GM19043 (cell line): ENCODE measurements at regions not wholly inside any gene's neighbourhood (a gene's known extent, or its start where the extent isn't known, plus 50 kb on each side); places are given as distances from the start of the nearest gene placed in this dataset.

Experiments used
- ATAC-seq: cut with Tn5 transposase; IDR thresholded peaks from one replicate; pipeline ENCODE4 v1.9.1; 2021; ENCODE audit warnings: low read depth; ENCODE audit not compliant: unreplicated experiment

DNA sequence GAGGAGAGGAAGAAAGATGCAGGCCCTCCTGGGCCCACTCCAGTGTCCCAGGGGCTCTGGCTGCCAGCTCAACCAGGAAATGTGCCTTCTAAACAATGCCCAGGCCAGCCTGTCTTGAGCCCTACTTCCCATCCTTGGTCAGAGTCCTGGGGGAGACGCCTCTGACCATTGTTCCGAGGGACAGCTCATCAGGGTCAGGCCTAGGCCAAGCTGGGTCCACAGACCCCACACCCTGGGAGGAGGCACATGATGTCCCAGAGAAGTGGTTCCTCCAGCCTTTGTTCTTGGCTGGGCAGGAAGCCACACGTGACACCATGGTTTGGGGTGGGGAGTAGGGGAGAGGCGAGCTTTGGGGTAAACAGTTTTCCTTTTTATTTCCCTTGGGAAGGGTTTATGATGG lies 102.5 kb downstream of the EFNB1 start:
- ATAC-seq = no peak

- ATAC-seq = no peak
These were observed 101.9 kb downstream of the EFNB1 start for GRCh38 chrX:68930542-68931317.

- no peak for ATAC-seq
These were observed 100.7 kb downstream of the EFNB1 start for GRCh38 chrX:68929332-68930150.

GRCh38 chrX:68928401-68928800 lies 99.6 kb downstream of the EFNB1 start:
- no peak for ATAC-seq

DNA sequence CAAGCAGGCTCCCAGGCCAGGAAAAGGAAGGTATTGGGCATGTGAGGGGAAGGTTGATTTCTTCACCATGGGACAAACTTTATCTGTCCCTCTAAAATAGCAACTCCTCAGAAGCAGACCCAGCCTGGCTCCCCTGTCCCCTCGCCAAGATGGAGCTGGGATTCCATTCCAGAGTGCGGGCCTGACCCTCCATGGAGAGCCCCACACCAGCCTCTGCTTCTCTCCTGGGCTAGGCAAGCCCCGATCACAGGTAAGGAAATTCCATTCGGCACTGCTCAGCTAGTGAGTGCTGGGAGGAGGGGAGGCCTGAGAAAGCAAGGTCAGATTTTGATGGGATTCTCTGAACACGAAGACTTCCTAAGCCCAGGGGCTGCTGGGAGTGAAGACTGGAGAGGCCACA lies 98.4 kb downstream of the EFNB1 start:
- ATAC-seq = no peak

DNA sequence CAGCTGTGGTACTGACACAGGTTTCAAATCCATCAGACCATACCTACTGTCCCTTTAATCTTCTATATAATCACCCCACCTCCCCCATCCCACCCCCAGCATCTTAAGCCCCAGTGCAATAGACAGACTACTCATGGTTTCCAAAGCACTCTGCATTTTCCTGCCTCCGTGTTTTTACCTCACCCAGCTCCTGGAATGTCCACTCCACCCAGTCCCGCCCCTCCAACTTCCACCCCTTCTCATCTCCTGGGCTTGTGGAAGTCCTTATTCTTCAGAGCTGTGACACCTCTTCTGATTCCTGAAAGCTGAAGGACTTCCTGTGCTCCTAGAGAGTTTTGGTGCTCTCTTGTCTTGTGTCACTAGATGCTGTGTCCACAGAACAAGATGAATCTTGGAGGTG lies 94.3 kb downstream of the EFNB1 start:
- ATAC-seq = no peak

- ATAC-seq = no peak
These were observed 93.2 kb downstream of the EFNB1 start for GRCh38 chrX:68922013-68922412.

DNA sequence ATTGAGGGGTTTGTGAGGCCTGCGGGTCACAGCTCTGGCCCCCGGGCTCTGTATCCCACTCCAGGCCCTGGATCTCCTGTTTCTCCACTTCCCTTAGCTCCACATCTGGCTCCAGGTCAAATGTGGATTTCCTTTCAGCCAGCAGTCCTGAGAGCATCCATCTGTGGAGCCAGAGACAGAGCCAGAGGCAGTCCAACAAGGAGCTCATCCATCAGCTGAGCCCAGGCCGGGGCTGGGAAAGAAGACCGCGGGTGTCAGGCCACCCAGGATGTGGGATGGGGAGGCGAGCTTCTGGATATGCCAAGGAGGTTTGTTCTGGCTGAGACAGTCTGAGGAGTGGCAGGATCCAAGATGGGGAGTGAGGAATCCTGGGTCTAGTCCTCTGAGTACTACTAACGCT lies 91.7 kb downstream of the EFNB1 start:
- ATAC-seq = no peak

DNA sequence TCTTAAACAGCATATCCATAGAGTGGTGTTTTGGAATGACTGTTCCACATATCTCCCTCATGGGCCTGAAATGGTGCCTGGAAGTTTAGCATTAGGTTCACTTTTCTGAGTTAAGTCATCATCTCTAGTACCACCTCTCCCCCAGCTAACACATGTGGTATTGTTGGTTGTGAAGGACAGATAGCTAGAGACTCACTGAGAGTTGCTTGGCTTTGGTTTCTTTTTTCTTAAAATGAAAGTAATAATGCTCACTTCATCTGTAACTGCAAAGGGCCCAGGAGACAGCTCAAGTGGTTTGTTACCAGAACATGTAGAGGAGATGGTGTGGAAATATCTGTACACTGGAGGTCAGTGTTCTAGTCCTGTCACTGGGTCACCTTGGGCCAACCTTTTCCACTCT lies 90.9 kb downstream of the EFNB1 start:
- ATAC-seq = no peak

DNA sequence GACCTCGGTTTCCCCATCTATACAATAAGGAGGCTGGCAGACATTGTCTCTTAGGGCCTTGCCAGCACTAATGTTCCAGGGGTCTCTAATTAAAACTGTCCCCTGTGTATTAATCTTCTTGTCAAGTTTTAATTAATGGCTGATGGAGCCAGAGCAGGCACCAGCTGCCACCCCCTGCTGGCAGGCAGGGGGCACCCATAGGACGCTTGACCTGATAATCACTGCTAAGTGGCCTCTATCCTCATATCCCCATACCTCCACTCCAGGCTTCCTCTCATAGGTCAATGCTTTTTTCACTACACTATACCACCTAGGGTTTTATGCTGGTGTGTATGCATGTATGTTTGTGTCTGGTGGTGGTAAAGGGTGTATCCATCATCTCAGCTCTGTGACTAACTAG lies 89.4 kb downstream of the EFNB1 start:
- ATAC-seq = no peak

- ATAC-seq = no peak
These were observed 89.0 kb downstream of the EFNB1 start for GRCh38 chrX:68917799-68918198.

DNA sequence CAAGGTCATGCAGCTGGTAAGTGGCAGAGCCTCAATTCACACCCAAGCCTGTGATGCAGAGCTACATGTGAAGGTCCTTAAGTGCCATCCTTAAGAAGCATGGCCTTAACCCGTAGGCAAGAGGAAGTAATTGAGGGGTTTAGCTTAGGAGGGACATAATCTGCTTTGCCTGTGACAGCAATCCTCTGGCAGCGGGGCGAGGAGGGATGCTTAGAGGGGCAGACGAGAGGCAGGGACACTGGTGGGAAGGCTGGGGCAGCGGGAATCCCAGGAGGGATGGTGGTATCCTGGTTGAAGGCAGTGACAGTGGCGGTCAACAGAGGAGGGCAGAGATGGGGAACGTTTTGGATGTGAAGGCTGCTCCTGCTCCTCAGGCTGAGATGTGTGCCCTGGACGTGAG lies 88.1 kb downstream of the EFNB1 start:
- no peak for ATAC-seq

DNA sequence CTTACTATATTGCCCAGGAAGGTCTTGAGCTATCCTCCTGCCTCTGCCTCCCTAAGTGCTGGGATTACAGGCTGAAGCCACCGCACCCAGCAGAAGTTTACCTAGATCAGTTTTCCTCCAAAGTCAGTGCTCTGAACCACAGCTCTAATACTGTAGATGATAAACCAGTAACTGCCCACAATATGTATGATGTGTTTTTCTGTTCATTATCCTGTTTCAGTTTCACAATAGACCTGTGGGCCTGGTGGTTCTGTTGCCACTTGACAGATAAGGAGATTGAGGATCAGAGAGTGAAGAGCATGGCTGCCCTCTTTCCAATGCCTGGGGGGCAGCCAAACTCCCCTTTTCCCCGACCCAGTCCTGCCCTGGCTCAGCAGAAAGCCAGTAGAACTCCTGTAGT lies 87.0 kb downstream of the EFNB1 start:
- ATAC-seq = no peak

GRCh38 chrX:68914479-68914946 lies 85.7 kb downstream of the EFNB1 start:
- ATAC-seq = no peak

GRCh38 chrX:68913249-68913547 lies 84.4 kb downstream of the EFNB1 start:
- no peak for ATAC-seq

- no peak for ATAC-seq
These were observed 83.3 kb downstream of the EFNB1 start for GRCh38 chrX:68912113-68912512.

- no peak for ATAC-seq
These were observed 82.1 kb downstream of the EFNB1 start for GRCh38 chrX:68910731-68911428.

GRCh38 chrX:68909945-68910344 lies 81.1 kb downstream of the EFNB1 start:
- no peak for ATAC-seq

GRCh38 chrX:68908071-68908470 lies 79.2 kb downstream of the EFNB1 start:
- no peak for ATAC-seq

DNA sequence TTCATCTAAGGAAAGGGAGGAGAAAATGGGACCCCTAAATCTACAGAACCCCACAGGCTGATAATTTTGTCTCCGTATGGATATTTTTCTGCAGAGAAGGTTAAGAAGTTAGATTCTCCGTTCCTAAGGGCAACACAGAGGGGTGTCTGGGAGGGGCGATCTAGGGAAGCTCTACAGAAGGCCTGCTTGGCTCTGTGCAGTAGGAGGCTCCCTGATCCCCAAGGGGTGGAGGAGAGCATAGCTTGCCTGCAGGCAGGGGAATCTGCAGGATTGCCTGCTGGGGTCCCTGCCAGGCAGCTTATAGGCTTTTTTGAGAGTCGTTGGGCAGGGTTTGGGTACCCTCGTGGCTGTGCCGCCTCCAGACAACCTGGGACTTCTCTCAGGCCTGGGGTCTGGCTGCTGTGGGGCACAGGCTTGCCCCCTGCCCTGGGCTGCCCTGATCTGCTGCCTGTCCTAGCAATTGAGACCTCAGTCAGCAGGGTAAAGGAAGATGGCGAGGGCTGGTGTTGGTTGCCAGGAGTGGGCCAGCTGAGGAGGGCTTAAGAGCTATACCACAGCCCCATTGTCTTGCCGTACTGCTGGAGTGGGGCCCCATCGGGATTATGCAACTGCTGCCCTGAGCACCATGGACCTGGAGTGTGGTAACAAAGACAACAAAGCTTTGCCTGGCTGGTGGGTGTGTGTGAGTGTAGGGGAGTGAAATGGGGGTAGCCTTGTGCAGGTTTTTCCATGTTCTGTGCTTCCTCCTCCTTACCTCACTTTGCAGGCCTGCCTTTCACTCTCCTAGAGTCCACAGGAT lies 74.1 kb downstream of the EFNB1 start:
- no peak for ATAC-seq

GRCh38 chrX:68901519-68901918 lies 72.7 kb downstream of the EFNB1 start:
- no peak for ATAC-seq
